ENCODE measurements at regions not wholly inside any gene's neighbourhood (a gene's known extent, or its start where the extent isn't known, plus 50 kb on each side); places are given as distances from the start of the nearest gene placed in this dataset.

DNA sequence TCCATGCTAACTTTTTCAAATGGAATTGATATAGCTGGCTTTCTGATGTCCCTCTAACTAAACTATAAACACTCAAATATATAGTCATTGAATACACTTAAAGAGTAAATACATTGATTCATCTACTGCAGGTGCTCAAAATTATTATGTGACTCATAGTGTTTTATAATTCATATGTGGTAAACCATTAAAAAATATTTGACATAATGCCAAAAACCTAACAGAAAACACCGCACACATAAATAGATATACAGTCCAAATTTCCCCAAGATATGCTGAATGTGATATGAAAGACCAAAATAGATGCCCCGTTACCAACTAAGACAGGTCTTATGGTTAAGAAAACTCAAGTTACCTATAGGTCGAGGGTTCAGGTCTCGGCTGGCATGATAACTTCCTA, 171.7 kb upstream of the SEMA3E start:
- TF ChIP-seq EZH2 (IDR thresholded peaks at IDR 0.05), result no peak
- no peak for TF ChIP-seq POLR2AphosphoS5 (IDR thresholded peaks at IDR 0.05; ENCODE audit: borderline replicate concordance, low read depth, low read length)
